Osteocyte (in vitro differentiated cells): ENCODE measurements at regions not wholly inside any gene's neighbourhood (a gene's known extent, or its start where the extent isn't known, plus 50 kb on each side); places are given as distances from the start of the nearest gene placed in this dataset.

ENCODE experiments used
- DNase-seq: peaks from one replicate; pipeline ENCODE4 v3.0.0; 2021; ENCODE audit warnings: mixed read lengths; ENCODE audit not compliant: unreplicated experiment; ENCODE audit errors: extremely low spot score
- H3K27ac Mint-ChIP-seq: one replicate; pipeline ENCODE4 v1.8.0; 2021; ENCODE audit warnings: mild to moderate bottlenecking, mixed read lengths; ENCODE audit not compliant: unreplicated experiment
- H3K27me3 Mint-ChIP-seq: one replicate; pipeline ENCODE4 v1.8.0; 2021; ENCODE audit warnings: mixed read lengths; ENCODE audit not compliant: unreplicated experiment
- H3K36me3 Mint-ChIP-seq: one replicate; pipeline ENCODE4 v1.8.0; 2021; ENCODE audit warnings: mixed read lengths; ENCODE audit not compliant: unreplicated experiment
- H3K4me1 Mint-ChIP-seq: one replicate; pipeline ENCODE4 v1.8.0; 2021; ENCODE audit warnings: mixed read lengths; ENCODE audit not compliant: unreplicated experiment
- H3K4me3 Mint-ChIP-seq: one replicate; pipeline ENCODE4 v1.8.0; 2021; ENCODE audit warnings: mild to moderate bottlenecking, moderate library complexity, mixed read lengths; ENCODE audit not compliant: unreplicated experiment
- H3K9me3 Mint-ChIP-seq: one replicate; pipeline ENCODE4 v1.8.0; 2021; ENCODE audit warnings: mixed read lengths; ENCODE audit not compliant: unreplicated experiment
- TF ChIP-seq, protein P1 (sequence below): fragments of 200-600 bp; sonication (generic); IDR thresholded peaks from 2 replicates; pipeline ENCODE4 v1.5.0; 2021; ENCODE audit warnings: antibody characterized with exemption, mild to moderate bottlenecking, moderate library complexity

GRCh38 chr1:191176131-191176530 lies 698.5 kb upstream of the BRINP3 start:
- Mint-ChIP-seq H3K36me3 (no peaks in the 10 kb centered on the region), H3K27me3 (no peaks in the 10 kb centered on the region), H3K4me3 (no peak overlapping the region), H3K27ac (no peak overlapping the region), H3K4me1 (peaks cover 17% of the 10 kb centered on the region), H3K9me3 (no peaks in the 10 kb centered on the region)
- TF ChIP-seq, protein P1, sequence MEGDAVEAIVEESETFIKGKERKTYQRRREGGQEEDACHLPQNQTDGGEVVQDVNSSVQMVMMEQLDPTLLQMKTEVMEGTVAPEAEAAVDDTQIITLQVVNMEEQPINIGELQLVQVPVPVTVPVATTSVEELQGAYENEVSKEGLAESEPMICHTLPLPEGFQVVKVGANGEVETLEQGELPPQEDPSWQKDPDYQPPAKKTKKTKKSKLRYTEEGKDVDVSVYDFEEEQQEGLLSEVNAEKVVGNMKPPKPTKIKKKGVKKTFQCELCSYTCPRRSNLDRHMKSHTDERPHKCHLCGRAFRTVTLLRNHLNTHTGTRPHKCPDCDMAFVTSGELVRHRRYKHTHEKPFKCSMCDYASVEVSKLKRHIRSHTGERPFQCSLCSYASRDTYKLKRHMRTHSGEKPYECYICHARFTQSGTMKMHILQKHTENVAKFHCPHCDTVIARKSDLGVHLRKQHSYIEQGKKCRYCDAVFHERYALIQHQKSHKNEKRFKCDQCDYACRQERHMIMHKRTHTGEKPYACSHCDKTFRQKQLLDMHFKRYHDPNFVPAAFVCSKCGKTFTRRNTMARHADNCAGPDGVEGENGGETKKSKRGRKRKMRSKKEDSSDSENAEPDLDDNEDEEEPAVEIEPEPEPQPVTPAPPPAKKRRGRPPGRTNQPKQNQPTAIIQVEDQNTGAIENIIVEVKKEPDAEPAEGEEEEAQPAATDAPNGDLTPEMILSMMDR = no peak
- DNase-seq = no peak

GRCh38 chr1:191206513-191207207 lies 729.0 kb upstream of the BRINP3 start:
- Mint-ChIP-seq H3K27ac (no peak overlapping the region), H3K27me3 (no peaks in the 10 kb centered on the region), H3K4me3 (no peak overlapping the region), H3K36me3 (no peaks in the 10 kb centered on the region), H3K4me1 (no peaks in the 10 kb centered on the region), H3K9me3 (no peaks in the 10 kb centered on the region)
- DNase-seq = no peak
- TF ChIP-seq, protein P1 = no peak

DNA sequence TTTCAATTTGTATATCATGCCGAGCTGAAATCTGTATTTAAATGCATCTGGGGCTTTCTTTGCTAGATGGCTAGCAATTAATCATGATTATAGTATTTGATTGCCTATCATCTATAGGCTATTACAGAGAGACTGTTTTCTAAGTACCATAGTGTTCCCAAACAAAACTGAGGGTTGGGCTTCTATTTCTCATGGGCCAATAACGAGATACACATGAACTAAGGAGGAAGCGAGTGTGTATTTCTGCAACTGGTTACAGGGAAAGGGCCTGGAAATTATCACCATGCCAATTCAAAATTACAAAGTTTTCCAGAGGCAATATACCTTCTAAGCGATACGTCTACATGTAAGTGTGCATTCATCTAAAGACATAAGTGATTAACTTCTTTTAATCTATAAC lies 744.5 kb upstream of the BRINP3 start:
- no peaks in the 10 kb centered on the region for H3K4me1 Mint-ChIP-seq
- H3K27ac Mint-ChIP-seq = no peak overlapping the region
- H3K36me3 Mint-ChIP-seq = no peaks in the 10 kb centered on the region
- no peaks in the 10 kb centered on the region for H3K27me3 Mint-ChIP-seq
- H3K4me3 Mint-ChIP-seq = no peak overlapping the region
- DNase-seq = no peak
- TF ChIP-seq, protein P1 = no peak
- peaks cover 7% of the 10 kb centered on the region for H3K9me3 Mint-ChIP-seq

- Mint-ChIP-seq H3K4me1 (no peaks in the 10 kb centered on the region), H3K36me3 (no peaks in the 10 kb centered on the region), H3K4me3 (no peak overlapping the region), H3K27me3 (no peaks in the 10 kb centered on the region), H3K9me3 (peaks cover 11% of the 10 kb centered on the region), H3K27ac (no peak overlapping the region)
- TF ChIP-seq, protein P1 = no peak
- no peak for DNase-seq
Observed at GRCh38 chr1:191240925-191241324, 763.3 kb upstream of the BRINP3 start.

GRCh38 chr1:191255354-191256054 lies 777.8 kb upstream of the BRINP3 start:
- no peak for DNase-seq
- H3K4me1 Mint-ChIP-seq = no peaks in the 10 kb centered on the region

More at GRCh38 chr1:191255354-191256054, 777.8 kb upstream of the BRINP3 start:
- Mint-ChIP-seq H3K27ac (no peak overlapping the region), H3K9me3 (peaks cover 20% of the 10 kb centered on the region), H3K4me3 (no peak overlapping the region), H3K27me3 (no peaks in the 10 kb centered on the region), H3K36me3 (no peaks in the 10 kb centered on the region)
- TF ChIP-seq, protein P1 = no peak
